Coronary artery (tissue), 2 donors: ENCODE measurements at regions not wholly inside any gene's neighbourhood (a gene's known extent, or its start where the extent isn't known, plus 50 kb on each side); places are given as distances from the start of the nearest gene placed in this dataset.
"Not testable (repeated sequence)": the region's sequence is repeated elsewhere in the genome, so short reads cannot be mapped to it uniquely, and the experiment has no call there.

ENCODE experiments used
- DNase-seq: peaks from one replicate; pipeline ENCODE4 v3.0.0-alpha.2; 2017; ENCODE audit warnings: low spot score
- H3K27ac ChIP-seq, 2 donors: fragments of 200-600 bp; sonication (generic); one replicate each; pipeline ENCODE4 v1.5.1; 2016 to 2019
- H3K4me3 ChIP-seq: fragments of 200-600 bp; sonication (generic); 2 replicates; pipeline ENCODE4 v1.5.1; 2016; ENCODE audit warnings: mild to moderate bottlenecking, moderate library complexity
- TF ChIP-seq, protein P1 (sequence below): fragments of 200-600 bp; sonication (generic); IDR thresholded peaks from one replicate; pipeline ENCODE4 v1.5.1; 2019; ENCODE audit warnings: antibody characterized with exemption

DNA sequence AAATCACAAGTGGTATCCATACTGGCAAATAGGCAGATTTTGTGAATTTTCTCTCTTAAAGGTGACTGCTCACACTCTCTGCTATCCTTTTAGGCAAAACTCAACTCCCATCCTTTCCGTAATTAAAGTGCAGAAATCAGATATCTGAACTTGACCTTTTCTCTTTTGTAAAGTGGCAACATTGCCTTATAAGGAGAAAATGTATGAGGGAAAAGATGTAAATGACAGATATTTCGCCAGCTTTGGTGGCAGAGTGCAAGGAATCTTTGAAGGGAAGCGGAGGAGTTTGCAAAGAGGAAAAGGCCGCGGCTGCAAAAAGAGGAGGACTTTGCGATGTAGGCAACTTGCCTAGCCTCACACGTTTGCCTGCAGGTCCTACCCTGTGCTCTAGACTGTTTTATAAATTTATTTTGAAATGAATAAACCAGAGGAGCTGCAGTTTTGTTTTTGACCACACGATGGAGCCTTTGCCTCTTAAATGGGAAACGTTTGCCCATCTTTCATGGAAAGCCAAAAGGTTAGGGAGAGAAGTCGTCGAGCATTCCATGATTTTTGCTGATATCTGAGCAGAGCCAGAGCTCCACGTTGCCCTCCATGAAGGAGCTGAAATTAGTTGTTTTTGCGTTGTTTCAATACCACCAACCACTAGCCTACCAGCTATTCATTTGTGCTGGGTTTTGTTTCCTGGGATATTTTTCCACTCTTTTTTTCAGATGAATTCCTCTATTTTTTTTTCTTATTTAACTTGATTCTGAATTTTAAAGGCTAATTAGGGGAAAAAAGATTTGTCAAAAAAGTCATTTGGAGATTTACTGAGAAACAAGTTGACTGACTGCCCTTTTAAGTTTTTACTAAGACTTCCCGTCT is 242.3 kb downstream of the LMX1A start:
- Histone ChIP-seq H3K27ac (no peak overlapping the region), H3K4me3 (no peak overlapping the region)
- TF ChIP-seq, protein P1, sequence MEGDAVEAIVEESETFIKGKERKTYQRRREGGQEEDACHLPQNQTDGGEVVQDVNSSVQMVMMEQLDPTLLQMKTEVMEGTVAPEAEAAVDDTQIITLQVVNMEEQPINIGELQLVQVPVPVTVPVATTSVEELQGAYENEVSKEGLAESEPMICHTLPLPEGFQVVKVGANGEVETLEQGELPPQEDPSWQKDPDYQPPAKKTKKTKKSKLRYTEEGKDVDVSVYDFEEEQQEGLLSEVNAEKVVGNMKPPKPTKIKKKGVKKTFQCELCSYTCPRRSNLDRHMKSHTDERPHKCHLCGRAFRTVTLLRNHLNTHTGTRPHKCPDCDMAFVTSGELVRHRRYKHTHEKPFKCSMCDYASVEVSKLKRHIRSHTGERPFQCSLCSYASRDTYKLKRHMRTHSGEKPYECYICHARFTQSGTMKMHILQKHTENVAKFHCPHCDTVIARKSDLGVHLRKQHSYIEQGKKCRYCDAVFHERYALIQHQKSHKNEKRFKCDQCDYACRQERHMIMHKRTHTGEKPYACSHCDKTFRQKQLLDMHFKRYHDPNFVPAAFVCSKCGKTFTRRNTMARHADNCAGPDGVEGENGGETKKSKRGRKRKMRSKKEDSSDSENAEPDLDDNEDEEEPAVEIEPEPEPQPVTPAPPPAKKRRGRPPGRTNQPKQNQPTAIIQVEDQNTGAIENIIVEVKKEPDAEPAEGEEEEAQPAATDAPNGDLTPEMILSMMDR, result peak; percentile 82
- no peak for DNase-seq

- TF ChIP-seq, protein P1, result no peak
- H3K27ac ChIP-seq, result no peak overlapping the region
- H3K4me3 ChIP-seq, result no peak overlapping the region
- DNase-seq, result no peak
These were observed 244.3 kb downstream of the LMX1A start for GRCh38 chr1:165112260-165112659.

GRCh38 chr1:165109013-165109412 is 247.5 kb downstream of the LMX1A start:
- no peak for DNase-seq
- H3K4me3 ChIP-seq, result no peak overlapping the region
- TF ChIP-seq, protein P1, result no peak
- H3K27ac ChIP-seq, result no peak overlapping the region

- H3K27ac ChIP-seq, DNase-seq, H3K4me3 ChIP-seq: not testable (repeated sequence)
These were observed 263.9 kb downstream of the LMX1A start for GRCh38 chr1:165092542-165093162.

DNA sequence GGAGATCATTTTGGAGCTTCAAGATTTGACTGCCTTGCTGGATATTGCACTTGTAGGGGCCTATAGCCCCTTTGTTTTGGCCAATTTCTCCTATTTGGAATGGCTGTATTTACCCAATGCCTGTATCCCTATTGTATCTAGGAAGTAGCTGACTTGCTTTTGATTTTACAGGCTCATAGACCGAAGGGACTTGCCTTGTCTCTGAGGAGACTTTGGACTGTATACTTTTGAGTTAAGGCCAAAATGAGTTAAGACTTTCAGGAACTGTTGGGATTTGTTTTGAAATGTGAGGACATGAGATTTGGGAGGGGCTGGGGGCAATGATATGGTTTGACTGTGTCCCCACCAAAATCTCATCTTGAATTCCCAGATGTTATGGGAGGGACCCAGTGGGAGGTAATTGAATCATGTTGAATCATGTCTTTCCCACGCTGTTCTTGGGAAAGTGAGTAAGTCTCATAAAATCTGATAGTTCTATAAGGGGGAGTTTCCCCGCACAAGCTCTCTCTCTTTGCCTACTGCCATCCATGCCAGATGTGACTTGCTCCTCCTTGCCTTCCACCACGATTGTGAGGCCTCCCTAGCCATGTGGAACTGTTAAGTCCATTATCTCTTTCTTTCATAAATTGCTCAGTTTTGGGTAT is 276.1 kb downstream of the LMX1A start:
- Histone ChIP-seq H3K27ac (no peak overlapping the region), H3K4me3 (no peak overlapping the region)
- no peak for DNase-seq
- TF ChIP-seq, protein P1, result no peak

- no peak overlapping the region for H3K27ac ChIP-seq
- DNase-seq, result no peak
- H3K4me3 ChIP-seq, result no peak overlapping the region
- TF ChIP-seq, protein P1, result no peak
These were observed 278.1 kb downstream of the LMX1A start for GRCh38 chr1:165078391-165078790.

DNA sequence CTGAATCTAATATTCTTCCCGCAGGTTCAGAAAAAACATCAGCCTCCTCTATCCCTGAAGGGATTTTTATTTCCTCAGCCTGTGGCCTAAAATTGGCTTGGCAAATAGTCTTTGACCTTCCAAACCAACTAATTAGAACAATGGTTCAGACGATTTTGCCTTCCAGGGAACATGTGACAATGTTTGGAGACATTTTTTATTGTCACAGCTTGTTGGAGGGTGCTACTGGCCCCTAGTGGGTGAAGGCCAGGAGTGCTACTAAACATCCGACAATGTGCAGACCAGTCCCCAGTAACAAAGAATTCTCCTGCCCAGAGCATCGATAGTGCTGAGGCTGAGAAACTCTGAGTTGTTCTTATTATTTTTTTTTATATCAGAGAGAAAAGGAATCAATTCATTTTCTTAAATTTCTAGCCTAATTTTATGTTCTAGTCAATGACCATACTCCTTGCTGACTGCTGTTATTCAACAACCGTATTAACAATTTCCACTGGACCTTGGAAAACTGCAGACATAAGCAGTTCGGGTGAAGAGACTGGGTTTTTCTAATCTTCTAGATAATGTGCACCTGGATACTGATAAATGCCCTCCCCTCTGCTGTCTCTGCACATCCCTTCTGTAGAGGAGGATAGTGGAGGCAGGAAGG is 280.7 kb downstream of the LMX1A start:
- Histone ChIP-seq H3K4me3 (no peak overlapping the region), H3K27ac (no peak overlapping the region)
- TF ChIP-seq, protein P1, result no peak
- no peak for DNase-seq
